ENCODE measurements at regions not wholly inside any gene's neighbourhood (a gene's known extent, or its start where the extent isn't known, plus 50 kb on each side); places are given as distances from the start of the nearest gene placed in this dataset.
"Not testable (repeated sequence)": the region's sequence is repeated elsewhere in the genome, so short reads cannot be mapped to it uniquely, and the experiment has no call there.

DNA sequence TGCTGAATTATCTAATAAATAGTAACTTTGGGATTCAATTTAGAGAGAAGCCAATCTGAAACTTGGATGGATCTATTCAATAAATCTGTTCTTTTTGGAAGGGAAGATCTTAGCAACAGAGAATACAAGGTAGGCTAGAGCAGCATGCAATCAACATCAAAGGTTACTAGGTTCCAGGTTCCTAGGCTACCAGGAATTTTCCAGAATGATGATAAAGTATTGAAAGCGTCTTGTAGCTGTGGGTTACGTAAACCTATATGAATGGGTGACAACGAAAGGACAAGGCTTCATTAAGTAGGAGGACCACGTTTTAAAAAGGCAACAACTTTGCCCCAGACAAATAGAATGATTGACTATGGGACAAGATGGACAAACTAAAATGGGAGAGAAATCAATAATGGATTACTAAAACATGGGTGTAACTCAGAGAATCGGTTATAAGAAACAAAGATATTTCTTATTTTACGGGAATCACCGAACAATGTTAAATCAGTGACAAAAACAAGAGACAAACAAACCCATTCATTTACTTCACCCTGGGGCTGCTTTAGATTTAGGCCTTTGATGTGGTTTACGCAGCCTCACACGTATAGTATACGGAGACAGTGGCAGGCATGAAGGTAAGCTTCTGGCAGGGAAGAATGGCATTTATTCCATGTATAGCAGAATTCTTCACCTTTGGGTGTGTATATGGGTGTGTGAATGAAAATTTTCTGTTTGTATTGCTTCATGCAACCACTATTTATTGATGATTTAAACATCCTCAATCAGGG lies 732.6 kb upstream of the PABPC4L start:
- intact Hi-C loops (cut with micrococcal nuclease) = no loop called here
- POLR2A ChIA-PET (ENCODE audit: unreplicated experiment) = no interaction called here
- BruUV-seq (replicated peaks) = no TSS peak

DNA sequence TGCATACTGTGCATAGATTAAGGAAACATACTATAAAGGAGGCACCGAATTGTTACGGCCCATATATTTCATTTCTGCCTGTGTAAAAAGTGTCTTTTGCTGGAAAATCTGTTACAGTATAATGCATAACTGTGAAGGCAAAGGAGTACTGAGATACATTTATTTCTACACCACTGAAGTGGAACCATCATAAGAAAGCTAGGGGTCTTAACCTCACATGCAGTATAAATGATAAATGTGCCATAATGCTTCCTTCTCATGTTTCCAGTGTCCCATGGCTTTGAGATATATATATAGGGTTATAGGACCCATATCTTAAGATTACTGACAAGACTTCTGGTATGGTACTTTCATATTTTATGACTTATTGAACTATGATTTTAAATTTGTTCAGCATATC lies 713.8 kb upstream of the PABPC4L start:
- H4K20me1 ChIP-seq (ENCODE audit: low read length) = no peaks in the 10 kb centered on the region
- no peak overlapping the region for H3K4me3 ChIP-seq (ENCODE audit: low read length)
- H3K4me1 ChIP-seq (ENCODE audit: insufficient read depth, low read length) = no peaks in the 10 kb centered on the region
- H3K4me2 ChIP-seq (ENCODE audit: low read length) = no peak overlapping the region
- H3K27ac ChIP-seq (ENCODE audit: low read length) = no peak overlapping the region
- no peak for DNase-seq
- BruUV-seq (replicated peaks) = no TSS peak
- no peak for TF ChIP-seq EZH2 (IDR thresholded peaks at IDR 0.05; ENCODE audit: low read length, unreplicated experiment)
- TF ChIP-seq, protein P1, sequence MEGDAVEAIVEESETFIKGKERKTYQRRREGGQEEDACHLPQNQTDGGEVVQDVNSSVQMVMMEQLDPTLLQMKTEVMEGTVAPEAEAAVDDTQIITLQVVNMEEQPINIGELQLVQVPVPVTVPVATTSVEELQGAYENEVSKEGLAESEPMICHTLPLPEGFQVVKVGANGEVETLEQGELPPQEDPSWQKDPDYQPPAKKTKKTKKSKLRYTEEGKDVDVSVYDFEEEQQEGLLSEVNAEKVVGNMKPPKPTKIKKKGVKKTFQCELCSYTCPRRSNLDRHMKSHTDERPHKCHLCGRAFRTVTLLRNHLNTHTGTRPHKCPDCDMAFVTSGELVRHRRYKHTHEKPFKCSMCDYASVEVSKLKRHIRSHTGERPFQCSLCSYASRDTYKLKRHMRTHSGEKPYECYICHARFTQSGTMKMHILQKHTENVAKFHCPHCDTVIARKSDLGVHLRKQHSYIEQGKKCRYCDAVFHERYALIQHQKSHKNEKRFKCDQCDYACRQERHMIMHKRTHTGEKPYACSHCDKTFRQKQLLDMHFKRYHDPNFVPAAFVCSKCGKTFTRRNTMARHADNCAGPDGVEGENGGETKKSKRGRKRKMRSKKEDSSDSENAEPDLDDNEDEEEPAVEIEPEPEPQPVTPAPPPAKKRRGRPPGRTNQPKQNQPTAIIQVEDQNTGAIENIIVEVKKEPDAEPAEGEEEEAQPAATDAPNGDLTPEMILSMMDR (conservative IDR thresholded peaks at IDR 0.05; ENCODE audit: low read depth, low read length) = no peak
- no peak for TF ChIP-seq EZH2phosphoT487 (IDR thresholded peaks at IDR 0.05; ENCODE audit: borderline replicate concordance, low read length)
- H3K79me2 ChIP-seq (ENCODE audit: low read length) = no peaks in the 10 kb centered on the region
- no peak for ATAC-seq
- H3K36me3 ChIP-seq (ENCODE audit: low read depth, low read length) = no peaks in the 10 kb centered on the region
- no peaks in the 10 kb centered on the region for H3K9me2 ChIP-seq (replicated peaks; ENCODE audit: low read length)
- H3K9ac ChIP-seq (ENCODE audit: low read length) = no peak overlapping the region
- ChIA-PET CTCF (no interaction called here), POLR2A (ENCODE audit: unreplicated experiment) (no interaction called here)
- intact Hi-C loops (cut with micrococcal nuclease) = no loop called here
- no peaks in the 10 kb centered on the region for H3K9me3 ChIP-seq (ENCODE audit: low read length)
- no peaks in the 10 kb centered on the region for H3F3A ChIP-seq (ENCODE audit: low read length, unreplicated experiment)
- no peak overlapping the region for H2AFZ ChIP-seq (ENCODE audit: low read length)
- no peaks in the 10 kb centered on the region for H3K27me3 ChIP-seq (ENCODE audit: low read length)

More for the DNA sequence above, 732.6 kb upstream of the PABPC4L start:
- ATAC-seq = no peak
- Histone ChIP-seq H3K9me2 (replicated peaks; ENCODE audit: low read length) (no peaks in the 10 kb centered on the region), H3K4me3 (ENCODE audit: low read length) (no peak overlapping the region), H3K9me3 (ENCODE audit: low read length) (no peaks in the 10 kb centered on the region), H3K79me2 (ENCODE audit: low read length) (no peaks in the 10 kb centered on the region), H3F3A (ENCODE audit: low read length, unreplicated experiment) (no peaks in the 10 kb centered on the region), H2AFZ (ENCODE audit: low read length) (no peak overlapping the region), H3K27me3 (ENCODE audit: low read length) (no peaks in the 10 kb centered on the region), H3K4me1 (ENCODE audit: insufficient read depth, low read length) (no peaks in the 10 kb centered on the region), H3K4me2 (ENCODE audit: low read length) (no peak overlapping the region), H3K9ac (ENCODE audit: low read length) (no peak overlapping the region), H3K27ac (ENCODE audit: low read length) (no peak overlapping the region), H4K20me1 (ENCODE audit: low read length) (no peaks in the 10 kb centered on the region), H3K36me3 (ENCODE audit: low read depth, low read length) (no peaks in the 10 kb centered on the region)
- no peak for TF ChIP-seq EZH2 (IDR thresholded peaks at IDR 0.05; ENCODE audit: low read length, unreplicated experiment)
- TF ChIP-seq, protein P1 (conservative IDR thresholded peaks at IDR 0.05; ENCODE audit: low read depth, low read length) = no peak
- no peak for TF ChIP-seq EZH2phosphoT487 (IDR thresholded peaks at IDR 0.05; ENCODE audit: borderline replicate concordance, low read length)
- CTCF ChIA-PET = no interaction called here
- no peak for DNase-seq

DNA sequence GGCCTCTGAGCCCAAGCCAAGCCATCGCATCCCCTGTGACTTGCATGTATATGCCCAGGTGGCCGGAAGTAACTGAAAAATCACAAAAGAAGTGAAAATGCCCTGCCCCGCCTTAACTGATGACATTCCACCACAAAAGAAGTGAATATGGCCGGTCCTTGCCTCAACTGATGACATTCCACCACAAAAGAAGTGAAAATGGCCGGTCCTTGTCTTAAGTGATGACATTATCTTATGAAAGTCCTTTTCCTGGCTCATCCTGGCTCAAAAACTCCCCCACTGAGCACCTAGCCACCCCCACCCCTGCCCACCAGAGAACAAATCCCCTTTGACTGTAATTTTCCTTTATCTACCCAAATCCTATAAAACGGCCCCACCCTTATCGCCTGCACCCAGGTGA lies 712.7 kb upstream of the PABPC4L start:
- H4K20me1 ChIP-seq (ENCODE audit: low read length); H3K27me3 ChIP-seq (ENCODE audit: low read length); H3F3A ChIP-seq (ENCODE audit: low read length, unreplicated experiment); H3K4me2 ChIP-seq (ENCODE audit: low read length); H3K79me2 ChIP-seq (ENCODE audit: low read length); H3K36me3 ChIP-seq (ENCODE audit: low read depth, low read length); H3K27ac ChIP-seq (ENCODE audit: low read length); H3K4me1 ChIP-seq (ENCODE audit: insufficient read depth, low read length); intact Hi-C loops (cut with micrococcal nuclease); DNase-seq; BruUV-seq (replicated peaks); ATAC-seq; POLR2A ChIA-PET (ENCODE audit: unreplicated experiment); CTCF ChIA-PET; H3K4me3 ChIP-seq (ENCODE audit: low read length); H3K9ac ChIP-seq (ENCODE audit: low read length); H2AFZ ChIP-seq (ENCODE audit: low read length); H3K9me2 ChIP-seq (replicated peaks; ENCODE audit: low read length); H3K9me3 ChIP-seq (ENCODE audit: low read length): not testable (repeated sequence)

All from PC-3 (cell line).